Naive B cell (primary cell): ENCODE measurements at regions not wholly inside any gene's neighbourhood (a gene's known extent, or its start where the extent isn't known, plus 50 kb on each side); places are given as distances from the start of the nearest gene placed in this dataset.
"Not testable (repeated sequence)": the region's sequence is repeated elsewhere in the genome, so short reads cannot be mapped to it uniquely, and the experiment has no call there.

Experiments
- ATAC-seq, 2 donors: fragments of 150-1000 bp; cut with Tn5 transposase; 2 replicates each; pipeline ENCODE4 v1.10.0; 2021; ENCODE audit warnings: low read depth in 2 of 2, mild to moderate bottlenecking in 2 of 2, moderate library complexity in 2 of 2
- DNase-seq: peaks from one replicate; pipeline ENCODE4 v3.0.0; 2022
- H3K27ac Mint-ChIP-seq, 6 donors: one replicate each; pipeline ENCODE4 v1.8.0; 2020 to 2022; ENCODE audit warnings: mild to moderate bottlenecking in 6 of 6, mixed read lengths in 6 of 6, moderate library complexity in 5 of 6, inconsistent platforms in 2 of 6
- H3K27me3 Mint-ChIP-seq, 3 donors: one replicate each; pipeline ENCODE4 v1.8.0; 2021 to 2022; ENCODE audit warnings: mixed read lengths in 3 of 3, mild to moderate bottlenecking in 1 of 3
- H3K36me3 Mint-ChIP-seq, 2 donors: one replicate each; pipeline ENCODE4 v1.8.0; 2020 to 2022; ENCODE audit warnings: mixed read lengths in 2 of 2, inconsistent platforms in 1 of 2, mild to moderate bottlenecking in 1 of 2
- H3K4me1 Mint-ChIP-seq, 3 donors: one replicate each; pipeline ENCODE4 v1.8.0; 2020 to 2022; ENCODE audit warnings: mixed read lengths in 3 of 3, inconsistent platforms in 1 of 3, mild to moderate bottlenecking in 1 of 3, moderate library complexity in 1 of 3
- H3K4me3 Mint-ChIP-seq, 8 donors: one replicate each; pipeline ENCODE4 v1.8.0; 2020 to 2022; ENCODE audit warnings: mild to moderate bottlenecking in 8 of 8, mixed read lengths in 8 of 8, moderate library complexity in 8 of 8, inconsistent platforms in 2 of 8
- H3K9me3 Mint-ChIP-seq, 7 donors: one replicate each; pipeline ENCODE4 v1.8.0; 2020 to 2022; ENCODE audit warnings: mixed read lengths in 7 of 7, mild to moderate bottlenecking in 5 of 7, inconsistent platforms in 2 of 7, moderate library complexity in 1 of 7

DNA sequence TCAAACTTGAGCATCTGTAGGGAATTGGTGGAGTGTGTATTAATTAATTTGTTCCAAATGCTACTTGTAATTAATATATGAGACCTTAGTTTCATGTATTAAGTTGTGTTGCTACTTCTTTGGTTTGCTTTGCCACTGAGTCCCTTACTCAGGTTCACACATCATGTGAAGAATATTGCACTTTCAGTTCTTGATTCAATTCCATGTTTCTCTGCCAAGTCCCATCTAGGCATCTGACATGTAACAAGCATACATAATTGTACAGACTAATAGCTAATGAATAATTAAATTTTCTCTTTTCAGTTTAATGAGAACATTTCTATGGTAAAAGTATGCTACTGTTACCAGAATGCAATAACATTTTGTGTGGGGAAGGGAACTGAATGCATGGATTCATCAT is 640.0 kb downstream of the TMTC2 start:
- H3K27me3 Mint-ChIP-seq: no peaks in the 10 kb centered on the region
- H3K4me1 Mint-ChIP-seq: no peaks in the 10 kb centered on the region
- no peak overlapping the region for H3K4me3 Mint-ChIP-seq
- H3K9me3 Mint-ChIP-seq: peaks cover 0 to 4% (median 1%) of the 10 kb centered on the region in 7 donors
- DNase-seq: no peak
- no peaks in the 10 kb centered on the region for H3K36me3 Mint-ChIP-seq
- H3K27ac Mint-ChIP-seq: no peak overlapping the region
- ATAC-seq: no peak

DNA sequence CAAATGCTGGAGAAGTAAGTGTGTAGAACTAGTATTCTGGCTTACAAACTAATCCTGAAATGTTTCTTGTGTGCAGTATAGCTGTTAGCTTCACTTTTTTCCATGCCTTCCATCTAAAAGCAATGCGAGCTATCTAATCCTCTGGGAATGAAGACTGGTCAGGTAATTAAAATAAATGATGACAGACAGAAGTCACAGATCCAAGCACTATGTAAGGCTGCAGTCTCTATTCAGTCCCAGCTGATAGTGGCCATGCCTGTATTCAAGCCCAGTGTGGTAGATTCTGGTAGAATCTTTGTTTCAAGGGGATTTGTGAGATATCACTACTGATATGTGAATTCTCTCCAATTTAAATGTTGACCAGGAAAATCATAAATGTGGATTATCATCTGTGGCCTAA is 637.2 kb downstream of the TMTC2 start:
- DNase-seq (no peak), ATAC-seq (no peak)
- Mint-ChIP-seq H3K27me3 (no peaks in the 10 kb centered on the region), H3K4me1 (no peaks in the 10 kb centered on the region), H3K4me3 (no peak overlapping the region), H3K9me3 (peaks cover 0 to 9% (median 5%) of the 10 kb centered on the region in 7 donors), H3K36me3 (no peaks in the 10 kb centered on the region), H3K27ac (no peak overlapping the region)

DNA sequence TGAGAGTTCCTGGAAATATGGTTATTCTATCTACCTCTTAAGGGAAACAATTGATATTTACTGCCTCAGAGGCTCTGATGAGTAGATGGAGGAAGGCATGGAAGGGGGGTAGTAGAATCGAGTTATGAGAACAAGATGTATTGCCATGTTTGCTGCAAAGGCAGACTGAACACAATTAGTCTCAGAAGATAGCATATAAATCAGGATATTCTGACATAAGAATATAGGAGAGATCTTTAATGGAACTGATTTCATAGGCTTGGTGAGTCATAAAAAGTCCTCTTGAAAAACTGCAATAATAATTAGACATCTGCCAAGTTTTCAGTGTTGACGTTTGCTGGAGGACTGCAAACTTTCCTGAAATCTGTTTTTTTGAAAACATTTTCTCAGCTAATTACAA is 636.1 kb downstream of the TMTC2 start:
- DNase-seq (no peak), ATAC-seq (no peak)
- Mint-ChIP-seq H3K9me3 (peaks cover 0 to 9% (median 5%) of the 10 kb centered on the region in 7 donors), H3K4me3 (no peak overlapping the region), H3K4me1 (no peaks in the 10 kb centered on the region), H3K36me3 (no peaks in the 10 kb centered on the region), H3K27ac (no peak overlapping the region), H3K27me3 (no peaks in the 10 kb centered on the region)

GRCh38 chr12:83321971-83322370 is 635.3 kb downstream of the TMTC2 start:
- H3K27ac Mint-ChIP-seq: no peak overlapping the region
- no peak for ATAC-seq
- H3K9me3 Mint-ChIP-seq: peaks cover 0 to 9% (median 5%) of the 10 kb centered on the region in 7 donors
- DNase-seq: no peak
- no peaks in the 10 kb centered on the region for H3K36me3 Mint-ChIP-seq
- no peaks in the 10 kb centered on the region for H3K4me1 Mint-ChIP-seq
- H3K27me3 Mint-ChIP-seq: no peaks in the 10 kb centered on the region
- H3K4me3 Mint-ChIP-seq: no peak overlapping the region

- Mint-ChIP-seq H3K4me1 (no peaks in the 10 kb centered on the region), H3K27ac (no peak overlapping the region), H3K4me3 (no peak overlapping the region), H3K27me3 (no peaks in the 10 kb centered on the region), H3K9me3 (peaks cover 0 to 11% (median 6%) of the 10 kb centered on the region in 7 donors), H3K36me3 (no peaks in the 10 kb centered on the region)
- DNase-seq (no peak), ATAC-seq (no peak)
Observed at GRCh38 chr12:83320350-83320749, 633.6 kb downstream of the TMTC2 start.

DNA sequence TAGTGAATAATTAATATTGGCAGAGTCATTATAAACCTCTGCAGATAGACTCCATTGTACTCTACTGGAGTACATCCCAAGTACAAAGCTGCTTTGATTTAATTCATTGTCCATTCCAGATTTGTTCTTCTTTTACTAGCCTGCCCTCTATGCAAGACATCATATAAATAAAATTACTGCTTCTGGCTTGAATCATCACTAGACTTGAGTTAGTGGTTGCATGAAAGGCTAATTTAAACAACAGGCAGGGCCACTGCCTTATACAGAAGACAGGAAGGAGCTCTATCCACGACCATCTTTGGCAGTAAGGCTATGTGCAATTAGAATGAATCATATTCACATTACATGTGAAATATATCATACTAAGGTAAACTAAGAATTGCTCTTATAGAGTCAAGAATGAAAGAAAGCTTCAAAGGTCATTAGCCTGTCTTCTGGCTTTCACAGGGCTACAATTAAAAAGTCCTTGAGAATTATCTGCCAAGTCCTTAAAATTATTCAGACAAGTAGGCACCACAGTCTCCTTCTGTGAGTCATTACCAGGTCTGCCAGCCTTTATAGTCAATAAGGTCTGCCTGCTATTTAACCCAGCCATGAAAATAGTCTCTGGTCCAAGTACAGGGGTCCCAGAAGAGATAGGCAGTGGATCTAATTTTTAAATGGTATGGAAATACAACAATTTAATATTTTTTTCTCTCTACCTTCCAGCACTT is 631.8 kb downstream of the TMTC2 start:
- H3K4me1 Mint-ChIP-seq: no peaks in the 10 kb centered on the region
- DNase-seq (no peak), ATAC-seq (no peak)
- H3K27me3 Mint-ChIP-seq: no peaks in the 10 kb centered on the region
- H3K9me3 Mint-ChIP-seq: peaks cover 0 to 12% (median 6%) of the 10 kb centered on the region in 7 donors
- H3K36me3 Mint-ChIP-seq: no peaks in the 10 kb centered on the region
- H3K27ac Mint-ChIP-seq: no peak overlapping the region
- no peak overlapping the region for H3K4me3 Mint-ChIP-seq

GRCh38 chr12:83317595-83317994 is 630.9 kb downstream of the TMTC2 start:
- Mint-ChIP-seq H3K4me1 (no peaks in the 10 kb centered on the region), H3K36me3 (no peaks in the 10 kb centered on the region), H3K27ac (no peak overlapping the region), H3K4me3 (no peak overlapping the region), H3K9me3 (peaks cover 0 to 11% (median 6%) of the 10 kb centered on the region in 7 donors), H3K27me3 (no peaks in the 10 kb centered on the region)
- ATAC-seq: no peak
- no peak for DNase-seq

- Mint-ChIP-seq H3K27me3 (no peaks in the 10 kb centered on the region), H3K4me3 (no peak overlapping the region), H3K9me3 (peaks cover 0 to 6% (median 0%) of the 10 kb centered on the region in 7 donors), H3K4me1 (no peaks in the 10 kb centered on the region), H3K27ac (no peak overlapping the region), H3K36me3 (no peaks in the 10 kb centered on the region)
- ATAC-seq: no peak
- no peak for DNase-seq
Observed at GRCh38 chr12:83313827-83314226, 627.1 kb downstream of the TMTC2 start.

GRCh38 chr12:83313322-83313721 is 626.6 kb downstream of the TMTC2 start:
- Mint-ChIP-seq H3K4me3 (no peak overlapping the region), H3K9me3 (peaks cover 0 to 9% (median under 1%) of the 10 kb centered on the region in 7 donors), H3K4me1 (no peaks in the 10 kb centered on the region), H3K36me3 (no peaks in the 10 kb centered on the region), H3K27me3 (no peaks in the 10 kb centered on the region), H3K27ac (no peak overlapping the region)
- no peak for ATAC-seq
- no peak for DNase-seq

GRCh38 chr12:83276904-83277303 is 590.2 kb downstream of the TMTC2 start:
- Mint-ChIP-seq H3K4me1 (no peaks in the 10 kb centered on the region), H3K27ac (no peak overlapping the region), H3K4me3 (no peak overlapping the region), H3K36me3 (peaks cover 0 to 8% of the 10 kb centered on the region in 2 donors), H3K9me3 (peaks cover 6 to 18% (median 12%) of the 10 kb centered on the region in 7 donors), H3K27me3 (no peaks in the 10 kb centered on the region)
- no peak for DNase-seq
- ATAC-seq: no peak

DNA sequence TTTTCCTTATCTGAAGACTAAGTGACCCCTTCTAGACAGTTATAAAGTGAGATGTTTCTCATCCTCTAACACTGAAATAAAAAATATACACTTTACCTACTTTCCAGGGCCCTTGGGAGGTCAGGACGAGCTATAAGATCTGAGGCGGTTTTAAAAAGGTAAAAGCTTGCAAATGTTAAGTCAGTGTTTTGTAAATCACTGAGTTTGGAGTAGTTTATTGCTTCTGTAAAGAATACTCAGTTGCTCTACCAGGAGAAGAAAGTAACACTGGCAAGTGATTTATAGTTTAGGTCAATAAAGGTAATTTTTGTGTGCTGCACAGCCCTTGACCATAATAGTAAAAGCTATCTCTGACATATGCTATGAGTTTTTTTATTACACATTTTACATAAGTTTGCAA is 584.5 kb downstream of the TMTC2 start:
- Mint-ChIP-seq H3K4me3 (no peak overlapping the region), H3K4me1 (no peaks in the 10 kb centered on the region), H3K27me3 (no peaks in the 10 kb centered on the region), H3K36me3 (peaks cover 0 to 8% of the 10 kb centered on the region in 2 donors), H3K9me3 (peaks cover 6 to 25% (median 16%) of the 10 kb centered on the region in 7 donors), H3K27ac (no peak overlapping the region)
- DNase-seq: no peak
- no peak for ATAC-seq

GRCh38 chr12:83265808-83266207 is 579.1 kb downstream of the TMTC2 start:
- H3K36me3 Mint-ChIP-seq: no peaks in the 10 kb centered on the region

GRCh38 chr12:83261998-83262397 is 575.3 kb downstream of the TMTC2 start:
- Mint-ChIP-seq H3K4me1 (no peaks in the 10 kb centered on the region), H3K27me3 (no peaks in the 10 kb centered on the region), H3K9me3 (peaks cover 0 to 4% (median 0%) of the 10 kb centered on the region in 7 donors), H3K4me3 (no peak overlapping the region), H3K27ac (no peak overlapping the region), H3K36me3 (no peaks in the 10 kb centered on the region)
- no peak for DNase-seq
- no peak for ATAC-seq

More at GRCh38 chr12:83265808-83266207, 579.1 kb downstream of the TMTC2 start:
- Mint-ChIP-seq H3K9me3 (peaks cover 0 to 10% (median 3%) of the 10 kb centered on the region in 7 donors), H3K4me3 (no peak overlapping the region), H3K27me3 (no peaks in the 10 kb centered on the region), H3K27ac (no peak overlapping the region), H3K4me1 (no peaks in the 10 kb centered on the region)
- ATAC-seq (no peak), DNase-seq (no peak)

- H3K9me3 Mint-ChIP-seq, H3K27ac Mint-ChIP-seq, H3K27me3 Mint-ChIP-seq, H3K4me3 Mint-ChIP-seq, DNase-seq, ATAC-seq, H3K36me3 Mint-ChIP-seq, H3K4me1 Mint-ChIP-seq: not testable (repeated sequence)
Observed at GRCh38 chr12:83260126-83260525, 573.4 kb downstream of the TMTC2 start.
